CD14-positive monocyte (primary cell): ENCODE measurements at regions not wholly inside any gene's neighbourhood (a gene's known extent, or its start where the extent isn't known, plus 50 kb on each side); places are given as distances from the start of the nearest gene placed in this dataset.

Experiments used
- DNase-seq, 3 donors: peaks; one replicate each; pipeline ENCODE4 v3.0.0-alpha.2; 2011 to 2022
- H2AFZ ChIP-seq: 2 replicates; pipeline ENCODE4 v1.6.0; 2012; ENCODE audit warnings: mild to moderate bottlenecking, low read depth, low read length, inconsistent platforms; ENCODE audit not compliant: insufficient read depth, poor library complexity, severe bottlenecking
- H3K27ac ChIP-seq, 2 donors: 1 replicate in 1 of 2; 2 replicates in 1 of 2; pipeline ENCODE4 v1.5.1; 2012 to 2013; ENCODE audit warnings: low read length in 2 of 2, control low read depth in 1 of 2, inconsistent platforms in 1 of 2, low read depth in 1 of 2, mild to moderate bottlenecking in 1 of 2
- H3K27me3 ChIP-seq, 2 donors: one replicate each; pipeline versions ENCODE4 v1.6.0 to v1.6.1; 2011 to 2013; ENCODE audit warnings: low read length in 2 of 2; ENCODE audit not compliant: control insufficient read depth in 2 of 2, insufficient read depth in 2 of 2
- H3K36me3 ChIP-seq, 2 donors: replicated peaks in 1 of 2; 1 replicate in 1 of 2; 2 replicates in 1 of 2; pipeline versions ENCODE4 v1.5.1 to v1.6.1; 2012 to 2013; ENCODE audit warnings: low read length in 2 of 2, control low read depth in 1 of 2, inconsistent platforms in 1 of 2, mild to moderate bottlenecking in 1 of 2; ENCODE audit not compliant: insufficient read depth in 2 of 2, control insufficient read depth in 1 of 2
- H3K4me1 ChIP-seq, 2 donors: 1 replicate in 1 of 2; 2 replicates in 1 of 2; pipeline versions ENCODE4 v1.5.1 to v1.6.1; 2012 to 2013; ENCODE audit warnings: low read length in 2 of 2, control low read depth in 1 of 2, inconsistent platforms in 1 of 2, mild to moderate bottlenecking in 1 of 2, moderate library complexity in 1 of 2; ENCODE audit not compliant: insufficient read depth in 2 of 2, control insufficient read depth in 1 of 2
- H3K4me2 ChIP-seq: replicated peaks from 2 replicates; pipeline ENCODE3; 2012; ENCODE audit warnings: low read length, moderate library complexity, mild to moderate bottlenecking; ENCODE audit not compliant: poor library complexity, severe bottlenecking; ENCODE audit errors: extremely low read depth
- H3K4me3 ChIP-seq, 3 experiments: fragments of 200-600 bp in 1 of 3; sonication (generic) in 1 of 3; replicated peaks in 1 of 3; 1 replicate in 2 of 3; 2 replicates in 1 of 3; pipeline ENCODE4 v1.5.1; 2011 to 2013; ENCODE audit warnings: low read length in 3 of 3, mild to moderate bottlenecking in 3 of 3, control low read depth in 2 of 3, low read depth in 2 of 3, inconsistent platforms in 1 of 3, moderate library complexity in 1 of 3
- H3K79me2 ChIP-seq: 2 replicates; pipeline ENCODE4 v1.6.0; 2012; ENCODE audit warnings: mild to moderate bottlenecking, control low read depth, inconsistent platforms, low read length, moderate library complexity; ENCODE audit not compliant: insufficient read depth
- H3K9ac ChIP-seq: 2 replicates; pipeline ENCODE4 v1.6.0; 2017; ENCODE audit warnings: low read length, mild to moderate bottlenecking; ENCODE audit not compliant: insufficient read depth, poor library complexity, severe bottlenecking
- H3K9me3 ChIP-seq, 2 donors: replicated peaks in 1 of 2; 1 replicate in 1 of 2; 2 replicates in 1 of 2; pipeline versions ENCODE4 v1.5.1 to v1.6.1; 2012 to 2013; ENCODE audit warnings: low read length in 2 of 2, control low read depth in 1 of 2; ENCODE audit not compliant: control insufficient read depth in 1 of 2, insufficient read depth in 1 of 2
- H4K20me1 ChIP-seq: 2 replicates; pipeline ENCODE4 v1.6.0; 2012; ENCODE audit warnings: mild to moderate bottlenecking, low read length, control low read depth, moderate library complexity; ENCODE audit not compliant: insufficient read depth
- H3K27ac Mint-ChIP-seq, 7 donors: one replicate each; pipeline ENCODE4 v1.8.0; 2020; ENCODE audit warnings: mild to moderate bottlenecking in 7 of 7, mixed read lengths in 7 of 7, moderate library complexity in 6 of 7, inconsistent platforms in 2 of 7
- H3K27me3 Mint-ChIP-seq, 3 donors: one replicate each; pipeline ENCODE4 v1.8.0; 2021 to 2022; ENCODE audit warnings: low read depth in 3 of 3, mild to moderate bottlenecking in 3 of 3, mixed read lengths in 3 of 3, moderate library complexity in 3 of 3, inconsistent platforms in 1 of 3
- H3K36me3 Mint-ChIP-seq, 2 donors: one replicate each; pipeline ENCODE4 v1.8.0; 2020; ENCODE audit warnings: mixed read lengths in 2 of 2, inconsistent platforms in 1 of 2, mild to moderate bottlenecking in 1 of 2
- H3K4me1 Mint-ChIP-seq: one replicate; pipeline ENCODE4 v1.8.0; 2020; ENCODE audit warnings: mild to moderate bottlenecking, mixed read lengths
- H3K4me3 Mint-ChIP-seq, 2 donors: one replicate each; pipeline ENCODE4 v1.8.0; 2020; ENCODE audit warnings: mild to moderate bottlenecking in 2 of 2, mixed read lengths in 2 of 2, moderate library complexity in 1 of 2
- H3K9me3 Mint-ChIP-seq, 7 donors: one replicate each; pipeline ENCODE4 v1.8.0; 2020 to 2022; ENCODE audit warnings: mixed read lengths in 7 of 7, mild to moderate bottlenecking in 6 of 7, moderate library complexity in 6 of 7, inconsistent platforms in 2 of 7
- WGBS: methylation state at CpG from one replicate; pipeline ENCODE4 v1.1.5; 2013; ENCODE audit warnings: missing lambda C conversion rate; ENCODE audit not compliant: insufficient coverage; 5-methylcytosine and 5-hydroxymethylcytosine counted together
- intact Hi-C, 2 donors: fragments of 100-400 bp; cut with micrococcal nuclease; formaldehyde crosslinking; loops; one replicate each; pipeline versions ENCODE4 v1.15.0 to v1.15.1; 2023
- TF ChIP-seq, protein P1 (sequence below): fragments of 200-600 bp; IDR thresholded peaks from one replicate; pipeline ENCODE4 v1.8.0; 2022; ENCODE audit warnings: antibody characterized with exemption, mild to moderate bottlenecking

DNA sequence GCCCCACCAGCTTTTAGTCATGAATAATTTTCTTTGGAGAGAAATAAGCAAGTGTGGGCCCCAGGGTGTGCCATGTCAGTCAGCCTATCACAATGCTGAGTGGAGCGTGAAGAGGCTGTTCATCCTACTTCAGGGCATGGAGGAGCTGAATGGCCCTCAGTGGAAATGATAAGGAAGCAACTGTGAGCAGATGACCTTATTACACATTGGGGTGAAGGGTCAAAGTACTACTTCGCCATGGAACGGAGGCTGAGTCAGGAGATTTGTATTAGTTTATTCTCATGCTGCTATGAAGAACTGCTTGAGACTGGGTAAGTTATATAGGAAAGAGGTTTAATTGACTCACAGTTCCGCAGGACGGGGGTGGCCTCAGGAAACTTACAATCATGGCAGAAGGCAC, 231.0 kb upstream of the ADAMTS16 start:
- H2AFZ ChIP-seq, result no peak overlapping the region
- H4K20me1 ChIP-seq, result no peaks in the 10 kb centered on the region
- intact Hi-C loops, result no loop called here
- no peaks in the 10 kb centered on the region for H3K27me3 ChIP-seq
- Mint-ChIP-seq H3K36me3 (no peaks in the 10 kb centered on the region), H3K27ac (no peak overlapping the region), H3K4me1 (no peaks in the 10 kb centered on the region), H3K4me3 (no peak overlapping the region), H3K9me3 (peaks cover 0 to 5% (median 0%) of the 10 kb centered on the region in 7 donors), H3K27me3 (no peaks in the 10 kb centered on the region)
- H3K4me1 ChIP-seq, result no peaks in the 10 kb centered on the region
- H3K4me3 ChIP-seq, result no peak overlapping the region
- H3K9me3 ChIP-seq, result no peaks in the 10 kb centered on the region
- no peaks in the 10 kb centered on the region for H3K79me2 ChIP-seq
- DNase-seq, result no peak
- no peaks in the 10 kb centered on the region for H3K36me3 ChIP-seq
- WGBS, result 100% methylated on average over 1 of the region's 5 CpGs
- H3K9ac ChIP-seq, result no peak overlapping the region
- TF ChIP-seq, protein P1, sequence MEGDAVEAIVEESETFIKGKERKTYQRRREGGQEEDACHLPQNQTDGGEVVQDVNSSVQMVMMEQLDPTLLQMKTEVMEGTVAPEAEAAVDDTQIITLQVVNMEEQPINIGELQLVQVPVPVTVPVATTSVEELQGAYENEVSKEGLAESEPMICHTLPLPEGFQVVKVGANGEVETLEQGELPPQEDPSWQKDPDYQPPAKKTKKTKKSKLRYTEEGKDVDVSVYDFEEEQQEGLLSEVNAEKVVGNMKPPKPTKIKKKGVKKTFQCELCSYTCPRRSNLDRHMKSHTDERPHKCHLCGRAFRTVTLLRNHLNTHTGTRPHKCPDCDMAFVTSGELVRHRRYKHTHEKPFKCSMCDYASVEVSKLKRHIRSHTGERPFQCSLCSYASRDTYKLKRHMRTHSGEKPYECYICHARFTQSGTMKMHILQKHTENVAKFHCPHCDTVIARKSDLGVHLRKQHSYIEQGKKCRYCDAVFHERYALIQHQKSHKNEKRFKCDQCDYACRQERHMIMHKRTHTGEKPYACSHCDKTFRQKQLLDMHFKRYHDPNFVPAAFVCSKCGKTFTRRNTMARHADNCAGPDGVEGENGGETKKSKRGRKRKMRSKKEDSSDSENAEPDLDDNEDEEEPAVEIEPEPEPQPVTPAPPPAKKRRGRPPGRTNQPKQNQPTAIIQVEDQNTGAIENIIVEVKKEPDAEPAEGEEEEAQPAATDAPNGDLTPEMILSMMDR, result no peak
- no peak overlapping the region for H3K4me2 ChIP-seq
- H3K27ac ChIP-seq, result no peak overlapping the region

DNA sequence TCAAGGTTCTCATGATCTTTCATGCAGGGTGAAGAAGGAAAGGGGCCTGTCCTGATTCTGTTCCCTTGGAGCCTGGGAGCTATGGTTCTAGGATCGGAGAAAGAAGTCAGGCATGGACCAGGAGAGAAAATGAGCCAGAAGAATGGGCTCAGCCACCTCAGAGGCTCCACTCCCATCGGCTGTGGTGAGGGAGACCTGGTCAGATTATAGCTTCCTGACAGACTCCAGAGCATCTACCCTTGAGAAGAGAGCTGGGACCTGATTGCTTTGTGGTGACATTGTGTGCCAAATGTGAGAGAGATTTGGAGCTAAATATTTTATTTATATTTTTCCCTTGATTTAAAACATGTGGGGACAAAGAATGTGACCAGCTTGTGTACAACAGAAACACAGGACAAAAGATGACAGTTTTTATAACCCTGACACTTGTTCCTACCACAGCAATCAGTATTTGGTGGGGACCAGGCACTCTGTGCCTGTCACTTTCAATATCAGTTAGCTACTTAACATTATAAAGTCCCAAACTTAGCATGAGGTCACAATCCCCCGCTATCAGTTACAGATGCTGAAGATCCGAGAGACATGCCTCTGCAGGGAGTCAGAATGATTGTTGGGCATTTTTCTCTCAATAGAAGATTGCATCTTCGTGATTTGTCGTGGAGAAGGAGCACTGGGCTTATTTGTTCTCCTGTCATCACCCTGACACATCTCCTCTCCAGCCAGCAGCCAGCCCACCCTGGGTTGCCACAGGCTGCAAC, 228.3 kb upstream of the ADAMTS16 start:
- H3K4me1 Mint-ChIP-seq, result no peaks in the 10 kb centered on the region
- no peak for DNase-seq
- H2AFZ ChIP-seq, result no peak overlapping the region
- H3K36me3 ChIP-seq, result no peaks in the 10 kb centered on the region
- H3K4me2 ChIP-seq, result no peak overlapping the region
- H3K9ac ChIP-seq, result no peak overlapping the region
- no peak overlapping the region for H3K27ac Mint-ChIP-seq
- WGBS, result 76% methylated on average over 3 of the region's 6 CpGs
- TF ChIP-seq, protein P1, result no peak
- H3K27me3 ChIP-seq, result no peaks in the 10 kb centered on the region
- H4K20me1 ChIP-seq, result no peaks in the 10 kb centered on the region
- peaks cover 0 to 2% (median 2%) of the 10 kb centered on the region in 3 donors for H3K27me3 Mint-ChIP-seq
- H3K9me3 ChIP-seq, result no peaks in the 10 kb centered on the region
- no peaks in the 10 kb centered on the region for H3K4me1 ChIP-seq
- no peaks in the 10 kb centered on the region for H3K79me2 ChIP-seq
- intact Hi-C loops, result no loop called here
- H3K9me3 Mint-ChIP-seq, result peaks cover 0 to 5% (median 0%) of the 10 kb centered on the region in 7 donors
- no peak overlapping the region for H3K4me3 Mint-ChIP-seq
- H3K36me3 Mint-ChIP-seq, result no peaks in the 10 kb centered on the region
- H3K27ac ChIP-seq, result no peak overlapping the region
- no peak overlapping the region for H3K4me3 ChIP-seq
